ENCODE measurements at regions not wholly inside any gene's neighbourhood (a gene's known extent, or its start where the extent isn't known, plus 50 kb on each side); places are given as distances from the start of the nearest gene placed in this dataset.
"Not testable (repeated sequence)": the region's sequence is repeated elsewhere in the genome, so short reads cannot be mapped to it uniquely, and the experiment has no call there.

DNA sequence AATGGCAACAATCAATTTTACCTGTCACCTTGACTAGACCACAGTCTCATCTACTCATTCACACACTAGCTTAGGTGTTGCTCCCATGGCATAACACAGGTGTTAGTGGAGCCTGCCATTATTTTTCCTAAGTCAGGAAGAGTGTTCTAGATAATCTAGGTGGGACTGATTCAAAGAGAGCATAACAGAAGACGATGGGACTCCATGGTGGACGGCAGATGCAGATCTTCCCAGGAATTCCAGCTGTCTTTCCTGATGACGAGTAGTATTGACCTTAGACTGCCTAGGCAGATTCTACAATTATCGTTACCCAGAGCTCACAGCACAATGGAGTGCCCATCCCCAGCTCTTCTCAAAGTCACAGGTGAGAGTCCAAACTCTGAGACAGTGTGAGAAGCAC, 589.0 kb downstream of the TMEM121 start:
- Histone ChIP-seq H3K4me2 (ENCODE audit: extremely low read depth, insufficient read depth, low read length) (no peak overlapping the region), H3K79me2 (ENCODE audit: control insufficient read depth, insufficient read depth, low read length) (no peaks in the 10 kb centered on the region), H3K36me3 (ENCODE audit: control insufficient read depth, insufficient read depth, low read length) (no peaks in the 10 kb centered on the region), H2AFZ (ENCODE audit: low read length) (no peak overlapping the region), H3K4me3 (replicated peaks in 1 of 4; ENCODE audit: control extremely low read depth in 1 of 4, insufficient read depth in 1 of 4, low read depth in 3 of 4, low read length in 4 of 4) (no peak overlapping the region), H3K9me3 (ENCODE audit: control insufficient read depth, insufficient read depth, low read depth, low read length) (no peaks in the 10 kb centered on the region), H3K4me1 (ENCODE audit: control insufficient read depth, extremely low read depth, insufficient read depth, low read length) (no peaks in the 10 kb centered on the region), H4K20me1 (ENCODE audit: control insufficient read depth, extremely low read depth, insufficient read depth, low read length) (no peaks in the 10 kb centered on the region), H3K27me3 (ENCODE audit: control insufficient read depth, insufficient read depth, low read length) (no peaks in the 10 kb centered on the region), H3K27ac (ENCODE audit: insufficient read depth, low read length) (no peak overlapping the region), H3K9ac (ENCODE audit: insufficient read depth, low read length) (no peak overlapping the region)
- no peak for DNase-seq (ENCODE audit: low read depth in 2 of 2)
- TF ChIP-seq, protein P1, sequence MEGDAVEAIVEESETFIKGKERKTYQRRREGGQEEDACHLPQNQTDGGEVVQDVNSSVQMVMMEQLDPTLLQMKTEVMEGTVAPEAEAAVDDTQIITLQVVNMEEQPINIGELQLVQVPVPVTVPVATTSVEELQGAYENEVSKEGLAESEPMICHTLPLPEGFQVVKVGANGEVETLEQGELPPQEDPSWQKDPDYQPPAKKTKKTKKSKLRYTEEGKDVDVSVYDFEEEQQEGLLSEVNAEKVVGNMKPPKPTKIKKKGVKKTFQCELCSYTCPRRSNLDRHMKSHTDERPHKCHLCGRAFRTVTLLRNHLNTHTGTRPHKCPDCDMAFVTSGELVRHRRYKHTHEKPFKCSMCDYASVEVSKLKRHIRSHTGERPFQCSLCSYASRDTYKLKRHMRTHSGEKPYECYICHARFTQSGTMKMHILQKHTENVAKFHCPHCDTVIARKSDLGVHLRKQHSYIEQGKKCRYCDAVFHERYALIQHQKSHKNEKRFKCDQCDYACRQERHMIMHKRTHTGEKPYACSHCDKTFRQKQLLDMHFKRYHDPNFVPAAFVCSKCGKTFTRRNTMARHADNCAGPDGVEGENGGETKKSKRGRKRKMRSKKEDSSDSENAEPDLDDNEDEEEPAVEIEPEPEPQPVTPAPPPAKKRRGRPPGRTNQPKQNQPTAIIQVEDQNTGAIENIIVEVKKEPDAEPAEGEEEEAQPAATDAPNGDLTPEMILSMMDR (conservative IDR thresholded peaks at IDR 0.05 in 1 of 2, IDR thresholded peaks at IDR 0.05 in 1 of 2; ENCODE audit: low read depth in 1 of 2, low read length in 2 of 2), result no peak
- no peak for TF ChIP-seq EZH2 (IDR thresholded peaks at IDR 0.05; ENCODE audit: low read length, missing control alignments)

DNA sequence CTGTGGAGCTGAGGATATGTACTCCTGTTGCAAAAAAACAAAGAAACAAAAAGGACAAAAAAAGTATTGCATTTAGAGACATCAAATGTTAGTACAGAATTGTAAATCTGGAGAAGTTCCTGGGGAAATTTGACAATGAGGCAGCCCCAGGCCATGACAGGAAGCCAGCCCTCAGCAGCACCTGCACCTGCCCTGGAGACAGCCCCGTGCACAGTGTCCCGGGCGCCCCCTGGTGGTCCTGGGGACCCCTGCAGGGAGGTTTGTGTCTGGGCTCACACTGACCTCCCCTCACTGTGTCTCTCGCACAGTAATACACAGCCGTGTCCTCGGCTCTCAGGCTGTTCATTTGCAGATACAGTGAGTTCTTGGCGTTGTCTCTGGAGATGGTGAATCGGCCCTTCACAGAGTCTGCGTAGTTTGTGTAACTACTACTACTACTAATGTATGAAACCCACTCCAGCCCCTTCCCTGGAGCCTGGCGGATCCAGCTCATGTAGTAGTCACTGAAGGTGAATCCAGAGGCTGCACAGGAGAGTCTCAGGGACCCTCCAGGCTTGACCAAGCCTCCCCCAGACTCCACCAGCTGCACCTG, 590.1 kb downstream of the TMEM121 start:
- not testable (repeated sequence) for H3K9me3 ChIP-seq (ENCODE audit: control insufficient read depth, insufficient read depth, low read depth, low read length); H3K9ac ChIP-seq (ENCODE audit: insufficient read depth, low read length); H3K27ac ChIP-seq (ENCODE audit: insufficient read depth, low read length); H3K4me1 ChIP-seq (ENCODE audit: control insufficient read depth, extremely low read depth, insufficient read depth, low read length); H2AFZ ChIP-seq (ENCODE audit: low read length); H3K36me3 ChIP-seq (ENCODE audit: control insufficient read depth, insufficient read depth, low read length); H4K20me1 ChIP-seq (ENCODE audit: control insufficient read depth, extremely low read depth, insufficient read depth, low read length); H3K4me2 ChIP-seq (ENCODE audit: extremely low read depth, insufficient read depth, low read length); H3K27me3 ChIP-seq (ENCODE audit: control insufficient read depth, insufficient read depth, low read length); H3K4me3 ChIP-seq (replicated peaks in 1 of 4; ENCODE audit: control extremely low read depth in 1 of 4, insufficient read depth in 1 of 4, low read depth in 3 of 4, low read length in 4 of 4); DNase-seq (ENCODE audit: low read depth in 2 of 2); H3K79me2 ChIP-seq (ENCODE audit: control insufficient read depth, insufficient read depth, low read length)

DNA sequence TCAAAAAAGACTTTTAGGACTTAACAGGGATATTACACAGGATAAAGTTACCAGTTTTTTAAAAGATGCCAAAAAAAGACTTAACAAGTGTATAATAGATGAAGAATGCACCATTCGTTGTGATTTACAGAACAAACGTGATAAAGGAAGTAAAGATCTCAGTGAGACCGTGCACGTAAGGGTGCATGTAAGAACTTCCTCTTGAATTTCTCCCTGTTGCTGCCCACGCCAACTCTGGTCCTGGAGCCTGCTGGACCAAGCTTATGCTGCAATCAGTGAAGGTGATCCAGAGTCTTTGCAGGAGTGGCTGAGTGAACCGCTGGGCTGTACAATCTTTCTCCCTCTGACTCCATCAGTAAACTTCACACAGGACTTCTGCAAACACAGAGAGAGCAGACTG, 593.7 kb downstream of the TMEM121 start:
- H3K27me3 ChIP-seq (ENCODE audit: control insufficient read depth, insufficient read depth, low read length), result no peaks in the 10 kb centered on the region
- no peak overlapping the region for H3K4me2 ChIP-seq (ENCODE audit: extremely low read depth, insufficient read depth, low read length)
- H3K9me3 ChIP-seq (ENCODE audit: control insufficient read depth, insufficient read depth, low read depth, low read length), result no peaks in the 10 kb centered on the region

More for the DNA sequence above, 593.7 kb downstream of the TMEM121 start:
- Histone ChIP-seq H3K79me2 (ENCODE audit: control insufficient read depth, insufficient read depth, low read length) (no peaks in the 10 kb centered on the region), H3K4me3 (replicated peaks in 1 of 4; ENCODE audit: control extremely low read depth in 1 of 4, insufficient read depth in 1 of 4, low read depth in 3 of 4, low read length in 4 of 4) (no peak overlapping the region), H3K4me1 (ENCODE audit: control insufficient read depth, extremely low read depth, insufficient read depth, low read length) (no peaks in the 10 kb centered on the region), H2AFZ (ENCODE audit: low read length) (no peak overlapping the region), H4K20me1 (ENCODE audit: control insufficient read depth, extremely low read depth, insufficient read depth, low read length) (no peaks in the 10 kb centered on the region), H3K27ac (ENCODE audit: insufficient read depth, low read length) (no peak overlapping the region), H3K9ac (ENCODE audit: insufficient read depth, low read length) (no peak overlapping the region), H3K36me3 (ENCODE audit: control insufficient read depth, insufficient read depth, low read length) (no peaks in the 10 kb centered on the region)
- DNase-seq (ENCODE audit: low read depth in 2 of 2), result no peak
- TF ChIP-seq EZH2 (IDR thresholded peaks at IDR 0.05; ENCODE audit: low read length, missing control alignments), result no peak
- TF ChIP-seq, protein P1 (conservative IDR thresholded peaks at IDR 0.05 in 1 of 2, IDR thresholded peaks at IDR 0.05 in 1 of 2; ENCODE audit: low read depth in 1 of 2, low read length in 2 of 2), result no peak
